Activated T-helper 17 cell treated with anti-CD3 and anti-CD28 coated beads, Interleukin-2, amount 50 U/mL, for 72 hours (primary cell): ENCODE measurements at regions not wholly inside any gene's neighbourhood (a gene's known extent, or its start where the extent isn't known, plus 50 kb on each side); places are given as distances from the start of the nearest gene placed in this dataset.

Source experiments
- ATAC-seq: fragments of 150-1000 bp; cut with Tn5 transposase; replicated peaks from 2 replicates; pipeline ENCODE4 v1.10.0; 2021; ENCODE audit warnings: mild to moderate bottlenecking, moderate library complexity
- H3K27ac Mint-ChIP-seq: one replicate; pipeline ENCODE4 v1.8.0; 2022; ENCODE audit warnings: mixed read lengths
- H3K27me3 Mint-ChIP-seq: one replicate; pipeline ENCODE4 v1.8.0; 2022; ENCODE audit warnings: mixed read lengths
- H3K36me3 Mint-ChIP-seq: one replicate; pipeline ENCODE4 v1.8.0; 2022; ENCODE audit warnings: low read depth, mild to moderate bottlenecking, mixed read lengths
- H3K4me1 Mint-ChIP-seq: one replicate; pipeline ENCODE4 v1.8.0; 2022; ENCODE audit warnings: mixed read lengths
- H3K4me3 Mint-ChIP-seq: one replicate; pipeline ENCODE4 v1.8.0; 2022; ENCODE audit warnings: mild to moderate bottlenecking, mixed read lengths
- H3K9me3 Mint-ChIP-seq: one replicate; pipeline ENCODE4 v1.8.0; 2022; ENCODE audit warnings: mixed read lengths

DNA sequence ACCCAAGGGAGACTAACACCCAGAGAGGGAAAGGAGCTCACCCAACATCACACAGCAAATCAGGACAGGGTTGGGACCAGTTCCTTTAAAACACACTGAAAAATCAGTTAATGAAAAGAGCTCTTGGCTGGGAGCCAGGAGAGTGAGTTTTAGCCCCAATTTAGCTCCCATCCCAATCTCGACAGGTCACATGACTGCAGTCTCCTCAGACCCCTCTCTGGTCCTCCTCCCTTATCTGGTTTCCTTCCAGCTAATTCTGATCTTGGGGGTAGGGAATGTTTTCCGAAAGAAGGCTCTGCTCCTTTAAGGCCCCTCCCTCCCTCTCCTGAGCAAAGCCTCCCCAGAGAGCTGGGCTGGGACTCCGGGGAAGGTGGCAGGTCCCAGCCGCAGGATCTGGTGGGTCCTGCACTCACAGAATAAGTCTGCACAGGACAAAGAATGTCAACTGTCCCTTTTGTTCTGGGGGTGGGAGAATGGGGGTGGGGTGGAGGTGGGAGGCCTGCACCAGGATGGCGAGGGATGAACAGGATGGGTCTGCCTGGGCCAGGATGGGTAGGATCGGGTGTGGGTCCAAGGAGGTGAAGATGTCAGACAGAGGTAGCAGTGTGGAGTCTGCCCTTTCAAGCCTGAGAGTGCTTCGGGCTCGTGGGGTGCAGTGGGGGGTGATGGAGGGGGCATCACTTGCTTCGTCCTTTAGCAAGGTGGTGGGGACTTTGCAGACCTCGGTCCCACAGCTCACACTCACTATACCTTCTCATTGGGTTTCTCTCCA is 57.3 kb upstream of the SSBP3 start:
- Mint-ChIP-seq H3K36me3 (no peaks in the 10 kb centered on the region), H3K9me3 (no peaks in the 10 kb centered on the region), H3K4me1 (peaks cover 23% of the 10 kb centered on the region), H3K4me3 (peak overlapping the region; percentile 47), H3K27me3 (no peaks in the 10 kb centered on the region), H3K27ac (peak overlapping the region; percentile 76)
- no peak for ATAC-seq

DNA sequence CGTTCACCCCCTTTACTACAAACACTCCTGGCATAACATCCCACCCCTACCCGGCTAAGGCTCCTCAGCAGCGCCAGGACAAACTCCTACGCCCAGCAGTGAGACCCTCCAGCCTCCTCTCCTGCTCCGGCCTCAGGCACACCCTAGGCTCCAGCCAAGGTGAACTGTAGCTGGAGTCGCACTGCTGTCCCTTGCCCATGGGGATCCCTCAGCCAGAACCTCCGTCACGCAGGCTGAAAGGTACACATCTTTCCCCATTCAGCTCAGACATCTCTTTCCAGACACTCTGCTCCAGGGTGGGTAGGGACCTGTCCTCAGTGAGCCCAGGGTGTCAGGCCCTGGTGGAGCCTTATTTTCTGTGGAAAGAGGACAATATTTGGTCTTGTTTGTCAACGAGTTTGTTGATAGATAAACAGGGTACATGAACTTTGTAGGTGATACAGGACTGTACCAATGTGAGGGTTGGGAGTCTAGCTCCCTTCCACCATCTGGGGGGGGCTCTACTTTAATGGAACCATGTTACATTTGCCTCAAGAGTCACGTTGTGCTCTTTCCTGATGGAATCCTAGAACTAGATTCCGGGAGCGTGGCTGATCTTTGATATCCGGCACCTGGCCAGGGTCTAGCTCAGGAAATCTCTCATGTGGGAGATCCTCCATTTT is 56.5 kb upstream of the SSBP3 start:
- Mint-ChIP-seq H3K36me3 (no peaks in the 10 kb centered on the region), H3K4me3 (no peak overlapping the region), H3K4me1 (peaks cover 23% of the 10 kb centered on the region), H3K27me3 (no peaks in the 10 kb centered on the region), H3K27ac (no peak overlapping the region), H3K9me3 (no peaks in the 10 kb centered on the region)
- no peak for ATAC-seq

DNA sequence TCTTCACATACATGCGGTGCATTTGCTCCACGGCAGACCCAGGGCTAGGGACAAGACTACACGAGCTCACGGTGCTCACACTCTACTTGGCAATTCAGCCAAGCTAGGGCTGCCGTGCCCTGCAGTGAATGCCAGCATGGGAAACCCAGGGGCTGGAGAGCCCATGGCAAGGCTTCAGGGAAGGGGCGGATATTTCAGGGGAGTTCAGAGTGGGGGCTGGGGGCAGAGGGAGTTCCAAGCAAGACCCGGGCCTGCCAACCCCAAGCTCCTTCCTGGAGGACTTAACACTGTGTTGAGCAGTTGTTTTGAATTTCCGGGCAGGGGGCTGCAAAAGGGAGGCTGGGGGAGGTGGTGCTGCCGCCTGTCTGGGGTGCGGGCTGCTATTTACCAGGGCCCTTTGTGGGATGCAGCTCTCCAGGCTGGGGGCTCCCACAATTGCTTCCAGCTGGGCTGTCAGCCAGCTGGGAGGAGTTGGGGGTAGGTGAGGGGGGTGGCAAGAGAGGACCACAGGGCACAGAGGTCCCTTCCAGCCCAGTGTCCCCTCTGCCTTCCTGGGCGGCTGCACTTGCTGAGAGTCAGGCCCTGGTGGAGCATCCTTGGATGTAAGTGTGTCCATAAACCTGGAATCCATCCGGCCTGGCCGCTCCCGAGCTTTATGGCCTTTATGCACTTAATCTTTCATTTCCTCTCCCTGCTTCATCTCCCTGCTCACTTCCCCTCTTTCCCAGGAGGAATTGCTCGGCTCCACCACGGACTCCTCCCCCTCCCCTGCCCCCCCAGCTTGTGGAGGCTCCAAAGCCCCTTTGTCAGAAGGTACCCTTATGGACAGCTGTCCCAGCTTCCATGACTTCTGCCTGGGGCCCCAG is 55.8 kb upstream of the SSBP3 start:
- Mint-ChIP-seq H3K27ac (peak overlapping the region; percentile 46), H3K27me3 (no peaks in the 10 kb centered on the region), H3K9me3 (no peaks in the 10 kb centered on the region), H3K4me3 (no peak overlapping the region), H3K36me3 (no peaks in the 10 kb centered on the region), H3K4me1 (peaks cover 23% of the 10 kb centered on the region)
- ATAC-seq, result no peak

DNA sequence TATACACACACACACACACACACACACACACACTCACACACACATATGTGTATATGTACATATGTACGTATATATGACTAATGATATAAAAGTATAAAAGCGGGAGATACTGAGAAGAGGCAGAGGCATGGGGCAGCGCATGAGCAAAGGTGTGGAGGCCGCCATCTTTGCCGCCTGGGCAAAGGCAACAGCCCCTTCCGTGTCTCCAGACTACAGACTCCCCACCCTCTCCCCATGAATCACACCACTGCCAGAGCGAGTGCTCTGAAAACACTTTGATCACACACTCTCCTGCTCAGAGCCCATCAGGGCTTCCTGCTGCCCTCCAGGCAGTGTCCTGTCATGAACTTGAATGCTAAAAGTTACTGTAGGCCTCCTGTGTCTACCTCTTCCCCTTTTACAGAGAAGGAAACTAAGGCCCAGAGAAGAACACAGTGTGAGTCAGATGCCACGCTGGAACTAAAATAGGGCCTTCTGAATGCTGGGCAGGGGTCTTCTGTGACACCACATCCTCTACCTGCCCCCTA is 54.7 kb upstream of the SSBP3 start:
- no peak overlapping the region for H3K4me3 Mint-ChIP-seq
- no peaks in the 10 kb centered on the region for H3K9me3 Mint-ChIP-seq
- ATAC-seq, result no peak
- H3K27ac Mint-ChIP-seq, result peak overlapping the region; percentile 46
- H3K4me1 Mint-ChIP-seq, result peaks cover 23% of the 10 kb centered on the region
- no peaks in the 10 kb centered on the region for H3K27me3 Mint-ChIP-seq
- H3K36me3 Mint-ChIP-seq, result no peaks in the 10 kb centered on the region

DNA sequence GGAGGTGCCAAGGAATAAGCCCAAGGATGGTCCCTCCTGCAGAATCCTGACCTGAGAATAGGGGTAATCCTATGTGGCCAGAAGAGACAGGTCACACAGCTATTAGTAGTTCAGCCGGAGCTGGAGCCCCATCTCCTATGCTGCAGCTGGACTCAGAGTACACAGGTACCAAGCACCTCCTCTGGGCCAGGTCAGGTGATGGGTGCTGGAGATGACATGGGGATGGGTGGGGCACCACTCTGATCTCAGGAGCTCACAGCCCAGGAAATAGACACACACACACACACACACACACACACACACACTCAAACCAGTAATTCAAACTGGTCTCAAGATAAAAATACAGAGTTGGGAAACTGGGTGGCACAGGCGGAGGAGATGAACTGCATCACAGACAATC is 54.2 kb upstream of the SSBP3 start:
- Mint-ChIP-seq H3K4me3 (peak overlapping the region; percentile 14), H3K9me3 (no peaks in the 10 kb centered on the region), H3K27ac (peak overlapping the region; percentile 13), H3K4me1 (peaks cover 23% of the 10 kb centered on the region), H3K36me3 (no peaks in the 10 kb centered on the region), H3K27me3 (no peaks in the 10 kb centered on the region)
- ATAC-seq, result peak; percentile 30

DNA sequence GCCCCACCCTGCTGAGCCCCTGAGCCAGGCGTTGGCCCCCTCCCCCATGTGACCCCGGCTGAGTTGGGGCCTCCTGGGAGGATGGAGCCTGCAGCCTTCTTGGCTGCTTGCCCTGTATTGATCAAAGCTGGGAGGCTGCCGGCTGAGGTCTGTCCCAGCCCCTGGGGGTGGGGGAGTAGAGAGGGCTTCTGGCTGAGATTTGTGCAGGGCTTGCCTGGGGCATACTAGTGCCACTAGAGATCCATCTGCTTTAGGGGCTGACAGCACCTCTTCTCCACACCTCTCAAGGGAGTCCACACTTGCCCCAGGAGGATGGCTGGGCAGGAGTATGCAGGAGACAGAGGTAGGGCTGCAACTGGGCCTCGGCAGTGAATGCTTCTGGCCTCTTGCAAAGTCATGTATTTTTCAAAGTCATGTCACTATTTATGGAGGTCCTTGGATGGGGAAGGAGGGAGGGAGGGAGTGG is 53.6 kb upstream of the SSBP3 start:
- Mint-ChIP-seq H3K36me3 (no peaks in the 10 kb centered on the region), H3K27me3 (no peaks in the 10 kb centered on the region), H3K4me1 (peaks cover 23% of the 10 kb centered on the region), H3K27ac (peak overlapping the region; percentile 13), H3K4me3 (peak overlapping the region; percentile 14), H3K9me3 (no peaks in the 10 kb centered on the region)
- no peak for ATAC-seq

DNA sequence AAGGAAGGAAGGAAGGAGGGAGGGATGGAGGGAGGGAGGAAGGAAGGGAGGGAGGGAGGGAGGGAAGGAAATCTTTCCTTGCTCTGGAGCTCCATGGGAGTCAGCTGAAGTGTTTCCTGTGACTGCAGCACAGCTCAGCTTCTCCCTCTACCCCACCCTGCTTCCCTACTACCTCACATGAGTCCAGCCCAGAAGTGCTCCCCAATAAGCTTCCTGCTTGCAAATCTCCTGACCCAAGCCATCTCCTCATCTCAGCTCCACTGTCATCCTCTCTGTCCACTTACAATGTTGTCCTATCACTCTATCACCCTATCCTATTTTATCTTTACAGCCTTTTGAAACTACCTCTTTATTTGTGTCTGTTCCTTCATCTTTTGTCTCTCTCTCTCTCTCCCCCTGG is 52.9 kb upstream of the SSBP3 start:
- Mint-ChIP-seq H3K9me3 (no peaks in the 10 kb centered on the region), H3K4me3 (no peak overlapping the region), H3K36me3 (no peaks in the 10 kb centered on the region), H3K27me3 (no peaks in the 10 kb centered on the region), H3K27ac (peak overlapping the region; percentile 13), H3K4me1 (peaks cover 23% of the 10 kb centered on the region)
- no peak for ATAC-seq

DNA sequence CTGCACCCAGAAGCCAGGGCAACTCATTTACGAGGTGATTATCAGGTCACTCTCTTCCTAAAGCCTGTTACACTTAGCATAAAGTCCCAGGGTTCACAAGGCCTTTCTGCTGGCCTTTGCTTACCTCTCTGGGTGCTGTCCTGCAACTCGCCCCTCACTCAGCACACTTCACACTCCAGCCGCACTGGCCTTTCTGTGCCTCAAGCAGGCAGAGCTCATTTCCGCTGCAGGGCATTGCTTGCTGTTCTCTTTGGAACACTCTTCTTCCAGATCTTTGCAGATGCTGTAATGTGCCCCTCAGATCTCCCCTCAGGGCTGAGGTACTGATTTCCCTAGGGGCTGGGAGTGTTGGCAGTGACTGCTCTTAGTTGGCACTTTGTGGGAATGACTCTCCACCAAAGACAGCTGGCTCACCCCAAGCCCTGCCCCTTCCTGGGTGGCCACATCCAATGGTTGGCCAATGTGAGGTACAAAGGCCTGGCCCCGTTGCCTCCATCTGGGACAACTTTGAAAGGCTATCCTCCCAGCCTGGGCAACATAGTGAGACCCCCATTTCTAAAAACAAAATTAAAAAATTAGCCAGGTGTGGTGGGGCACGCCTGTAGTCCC is 50.8 kb upstream of the SSBP3 start:
- no peaks in the 10 kb centered on the region for H3K27me3 Mint-ChIP-seq
- H3K36me3 Mint-ChIP-seq, result no peaks in the 10 kb centered on the region
- no peak overlapping the region for H3K27ac Mint-ChIP-seq
- H3K9me3 Mint-ChIP-seq, result no peaks in the 10 kb centered on the region
- peaks cover 13% of the 10 kb centered on the region for H3K4me1 Mint-ChIP-seq
- no peak for ATAC-seq
- no peak overlapping the region for H3K4me3 Mint-ChIP-seq

DNA sequence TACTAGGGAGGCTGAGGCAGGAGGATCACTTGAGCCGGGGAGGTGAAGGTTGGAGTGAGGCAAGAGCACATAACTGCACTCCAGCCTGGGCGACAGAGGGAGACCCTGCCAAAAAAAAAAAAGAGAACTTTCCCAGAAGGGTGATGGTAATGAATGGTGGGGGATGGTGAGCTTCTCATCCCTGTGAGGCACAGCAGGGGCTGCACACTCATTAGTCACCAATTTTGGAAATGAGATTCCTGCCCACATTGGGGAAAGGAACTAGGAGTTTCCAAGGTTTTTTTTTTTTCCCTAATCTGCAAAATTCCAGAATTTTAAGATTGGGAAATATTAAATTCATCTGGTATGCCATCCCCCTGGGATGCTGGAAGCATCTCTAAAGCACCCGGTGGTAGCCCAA is 50.2 kb upstream of the SSBP3 start:
- H3K27me3 Mint-ChIP-seq, result no peaks in the 10 kb centered on the region
- no peaks in the 10 kb centered on the region for H3K36me3 Mint-ChIP-seq
- ATAC-seq, result no peak
- H3K9me3 Mint-ChIP-seq, result no peaks in the 10 kb centered on the region
- H3K4me3 Mint-ChIP-seq, result no peak overlapping the region
- H3K27ac Mint-ChIP-seq, result no peak overlapping the region
- peaks cover 13% of the 10 kb centered on the region for H3K4me1 Mint-ChIP-seq
